RPMI7951 (cell line): ENCODE measurements at regions not wholly inside any gene's neighbourhood (a gene's known extent, or its start where the extent isn't known, plus 50 kb on each side); places are given as distances from the start of the nearest gene placed in this dataset.

Experiments used
- DNase-seq: peaks from one replicate; pipeline ENCODE4 v3.0.0-alpha.2; 2012; ENCODE audit warnings: low read depth

DNA sequence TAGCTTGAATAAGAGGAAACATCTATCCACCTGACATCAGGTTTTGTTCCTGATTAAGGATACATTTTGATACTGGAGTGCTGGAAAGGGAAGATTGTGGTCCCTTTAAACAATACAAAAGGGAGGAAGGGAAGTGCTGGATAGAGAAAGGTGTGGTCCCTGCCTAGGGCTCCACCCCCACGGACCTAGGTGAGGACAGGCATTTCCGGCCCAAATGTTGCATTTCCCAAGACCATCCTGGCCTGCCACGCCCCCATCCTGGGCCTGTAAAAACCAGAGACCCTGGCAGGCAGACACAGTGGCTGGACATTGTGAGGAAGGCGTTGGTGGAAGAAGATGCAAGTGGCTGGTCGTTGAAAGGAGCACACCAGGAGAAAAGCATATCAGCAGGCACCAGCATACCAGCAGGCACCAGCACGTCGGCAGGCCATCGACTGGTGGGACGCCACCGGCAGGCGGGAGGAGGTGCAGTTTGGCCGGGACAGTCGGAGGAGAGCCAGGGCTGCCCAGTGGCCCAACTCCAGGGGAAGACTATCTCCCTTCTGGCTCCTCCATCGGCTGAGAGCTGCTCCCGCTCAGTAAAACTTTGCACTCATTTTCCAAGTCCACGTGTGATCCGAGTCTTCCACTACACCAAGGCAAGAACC is 53.2 kb upstream of the AMN1 start:
- no peak for DNase-seq

DNA sequence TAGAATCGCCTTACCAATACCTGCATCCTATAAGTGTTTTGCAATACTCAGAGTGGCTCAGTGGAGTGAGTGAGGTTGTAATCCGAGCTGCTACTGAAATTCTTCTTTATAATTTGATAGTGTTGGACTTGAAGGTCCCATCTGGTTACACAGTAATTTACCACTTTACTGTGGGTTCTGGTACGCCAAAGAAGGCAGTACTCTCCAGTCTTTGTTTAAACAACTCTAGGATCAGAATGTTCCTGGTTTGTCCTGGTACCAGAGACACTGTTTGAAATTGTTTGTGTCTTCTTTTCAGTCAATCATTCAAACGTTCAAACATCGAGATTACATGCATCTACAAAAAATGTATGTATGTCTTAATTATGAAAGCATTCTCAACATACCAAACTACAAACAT is 51.3 kb upstream of the AMN1 start:
- DNase-seq: no peak

DNA sequence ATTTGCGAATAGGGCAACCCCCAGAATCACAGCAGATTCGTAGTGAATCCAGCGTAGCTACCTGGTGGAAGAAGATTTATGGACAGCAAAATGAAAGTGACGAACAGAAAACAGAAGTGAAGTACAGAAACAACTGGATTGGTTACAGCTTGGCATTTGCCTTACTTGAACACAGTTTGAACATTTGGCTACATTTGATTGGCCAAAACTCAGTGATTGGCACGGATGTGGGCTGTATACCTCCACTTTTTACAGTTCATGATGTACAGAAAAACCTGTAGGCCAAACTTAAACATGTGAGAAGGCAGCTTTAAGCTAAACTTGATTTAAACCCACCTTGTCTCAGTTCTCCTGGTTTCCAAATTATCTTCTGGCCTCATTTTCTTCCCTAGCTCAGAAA is 49.9 kb upstream of the AMN1 start:
- DNase-seq: no peak
